AG09309 (cell line): ENCODE measurements at regions not wholly inside any gene's neighbourhood (a gene's known extent, or its start where the extent isn't known, plus 50 kb on each side); places are given as distances from the start of the nearest gene placed in this dataset.
"Not testable (repeated sequence)": the region's sequence is repeated elsewhere in the genome, so short reads cannot be mapped to it uniquely, and the experiment has no call there.

Source experiments
- DNase-seq: peaks from one replicate; pipeline ENCODE4 v3.0.0-alpha.2; 2010; ENCODE audit warnings: low read depth
- H3K4me3 ChIP-seq: 2 replicates; pipeline ENCODE4 v1.5.1; 2011; ENCODE audit warnings: mild to moderate bottlenecking, low read depth, low read length, moderate library complexity; ENCODE audit not compliant: control insufficient read depth
- TF ChIP-seq, protein P1 (sequence below): IDR thresholded peaks from 2 replicates; pipeline ENCODE4 v1.5.1; 2011; ENCODE audit warnings: mild to moderate bottlenecking, low read depth, low read length, inconsistent platforms; ENCODE audit not compliant: insufficient read depth, control insufficient read depth; ENCODE audit errors: missing control alignments

DNA sequence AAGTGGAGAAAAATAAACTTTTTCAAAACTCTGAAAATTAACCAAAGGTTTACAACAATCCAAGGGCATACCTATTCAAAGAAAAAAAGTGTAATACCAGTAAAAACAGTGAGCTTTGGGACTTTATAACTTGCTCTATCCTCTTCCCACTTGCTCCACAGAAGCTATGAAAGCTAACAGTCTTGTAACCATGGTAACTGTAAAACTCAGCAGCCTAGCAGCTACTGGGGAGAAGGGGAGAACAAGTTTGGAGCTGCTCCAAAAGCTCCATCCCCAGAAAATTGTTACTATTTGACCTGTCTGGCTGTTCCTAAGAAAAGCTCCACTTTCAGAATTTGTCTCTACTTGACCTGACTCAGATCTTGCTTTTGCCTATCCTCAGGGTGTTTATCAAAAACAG, 191.5 kb downstream of the OTUD1 start:
- H3K4me3 ChIP-seq, result no peak overlapping the region
- TF ChIP-seq, protein P1, sequence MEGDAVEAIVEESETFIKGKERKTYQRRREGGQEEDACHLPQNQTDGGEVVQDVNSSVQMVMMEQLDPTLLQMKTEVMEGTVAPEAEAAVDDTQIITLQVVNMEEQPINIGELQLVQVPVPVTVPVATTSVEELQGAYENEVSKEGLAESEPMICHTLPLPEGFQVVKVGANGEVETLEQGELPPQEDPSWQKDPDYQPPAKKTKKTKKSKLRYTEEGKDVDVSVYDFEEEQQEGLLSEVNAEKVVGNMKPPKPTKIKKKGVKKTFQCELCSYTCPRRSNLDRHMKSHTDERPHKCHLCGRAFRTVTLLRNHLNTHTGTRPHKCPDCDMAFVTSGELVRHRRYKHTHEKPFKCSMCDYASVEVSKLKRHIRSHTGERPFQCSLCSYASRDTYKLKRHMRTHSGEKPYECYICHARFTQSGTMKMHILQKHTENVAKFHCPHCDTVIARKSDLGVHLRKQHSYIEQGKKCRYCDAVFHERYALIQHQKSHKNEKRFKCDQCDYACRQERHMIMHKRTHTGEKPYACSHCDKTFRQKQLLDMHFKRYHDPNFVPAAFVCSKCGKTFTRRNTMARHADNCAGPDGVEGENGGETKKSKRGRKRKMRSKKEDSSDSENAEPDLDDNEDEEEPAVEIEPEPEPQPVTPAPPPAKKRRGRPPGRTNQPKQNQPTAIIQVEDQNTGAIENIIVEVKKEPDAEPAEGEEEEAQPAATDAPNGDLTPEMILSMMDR, result no peak
- DNase-seq, result no peak

DNA sequence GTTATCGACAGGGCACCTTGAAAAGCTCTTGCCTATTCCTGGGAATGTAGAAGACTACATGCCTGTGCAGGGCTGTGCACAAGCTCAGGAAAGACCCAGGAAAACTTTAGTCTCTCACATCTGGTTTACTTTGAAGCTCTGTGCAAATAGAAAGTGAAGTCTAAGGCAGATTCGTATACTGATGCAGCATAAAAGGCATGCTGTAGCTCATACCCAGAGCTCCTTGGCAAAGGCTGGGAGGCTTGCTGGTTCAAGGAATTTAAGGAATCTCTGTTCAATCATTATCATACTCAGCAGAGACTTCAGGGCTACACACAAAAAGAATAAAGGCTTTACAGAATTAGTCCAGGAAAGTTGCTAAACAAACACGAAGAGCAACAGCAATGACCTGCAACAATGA, 192.0 kb downstream of the OTUD1 start:
- TF ChIP-seq, protein P1, result no peak
- no peak overlapping the region for H3K4me3 ChIP-seq
- DNase-seq, result no peak

DNA sequence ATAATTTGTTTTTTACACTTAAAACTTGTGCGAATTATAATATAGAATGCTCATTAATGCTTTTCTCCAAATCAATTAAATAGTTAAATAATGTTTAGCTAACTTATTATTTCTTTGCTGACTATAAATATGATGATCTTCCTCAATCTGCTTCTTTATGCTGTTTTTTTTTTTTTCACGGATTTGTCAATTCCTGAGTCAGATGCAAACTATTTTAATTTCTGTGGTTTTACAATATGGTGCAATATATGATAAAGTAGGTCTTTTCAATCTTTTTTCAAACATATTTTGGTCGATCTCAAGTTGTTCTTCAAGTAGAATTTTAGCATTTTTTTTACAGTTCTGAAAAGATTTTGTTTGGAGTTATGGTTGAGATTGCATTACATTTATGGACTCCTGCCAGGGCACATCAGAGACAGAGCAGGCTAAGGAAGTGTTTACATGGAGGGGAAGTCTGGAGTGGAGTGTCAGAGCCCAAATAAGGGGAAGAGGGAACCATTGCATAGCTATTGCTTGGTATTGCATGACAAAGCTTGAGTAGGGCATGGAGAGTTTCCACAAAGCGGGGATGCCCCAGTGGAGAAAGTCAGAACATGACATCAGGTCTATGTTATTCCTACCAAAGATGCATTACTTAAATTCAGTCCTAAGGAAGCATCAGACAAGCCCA, 204.4 kb downstream of the OTUD1 start:
- no peak overlapping the region for H3K4me3 ChIP-seq
- TF ChIP-seq, protein P1, result no peak
- DNase-seq, result no peak

DNA sequence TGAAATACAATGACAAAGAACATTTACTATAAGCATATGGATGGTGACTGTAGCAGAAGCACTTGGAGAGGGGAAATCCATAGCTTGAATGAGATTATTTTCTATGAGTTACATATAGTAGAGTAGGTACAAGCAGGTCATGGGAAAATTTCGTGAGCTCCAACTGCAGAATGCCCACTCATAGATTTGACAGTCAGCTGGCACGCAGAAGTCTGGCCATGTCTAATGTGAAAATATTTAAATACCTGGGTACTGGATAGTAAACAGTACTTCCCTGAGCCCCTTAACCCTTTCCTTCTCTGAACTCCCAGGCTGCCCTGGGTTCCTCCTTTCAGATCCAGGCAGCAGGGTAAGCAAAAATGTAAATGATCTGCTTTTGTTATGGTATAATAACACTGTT, 209.7 kb downstream of the OTUD1 start:
- TF ChIP-seq, protein P1, result no peak
- DNase-seq, result no peak
- no peak overlapping the region for H3K4me3 ChIP-seq

DNA sequence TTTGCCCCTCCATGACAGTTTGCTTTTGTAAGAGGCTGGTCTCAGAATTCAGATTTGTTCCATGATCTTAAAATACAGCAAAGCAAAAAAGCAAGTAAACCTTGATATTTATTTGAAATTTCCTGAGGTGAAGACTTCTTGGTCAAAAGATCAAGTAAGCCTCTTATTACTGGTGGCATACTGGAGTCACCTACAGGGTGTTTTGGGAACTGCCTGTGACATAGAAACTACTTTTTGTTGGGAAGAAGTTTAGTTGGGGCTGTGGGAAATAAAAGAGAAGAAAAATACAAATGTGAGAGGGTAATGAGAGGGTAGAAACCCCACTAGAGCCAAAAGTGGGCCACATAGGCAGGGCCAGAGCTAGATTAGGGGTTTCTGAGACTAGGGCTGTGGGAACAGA, 217.9 kb downstream of the OTUD1 start:
- DNase-seq, result no peak
- TF ChIP-seq, protein P1, result no peak
- H3K4me3 ChIP-seq, result no peak overlapping the region

DNA sequence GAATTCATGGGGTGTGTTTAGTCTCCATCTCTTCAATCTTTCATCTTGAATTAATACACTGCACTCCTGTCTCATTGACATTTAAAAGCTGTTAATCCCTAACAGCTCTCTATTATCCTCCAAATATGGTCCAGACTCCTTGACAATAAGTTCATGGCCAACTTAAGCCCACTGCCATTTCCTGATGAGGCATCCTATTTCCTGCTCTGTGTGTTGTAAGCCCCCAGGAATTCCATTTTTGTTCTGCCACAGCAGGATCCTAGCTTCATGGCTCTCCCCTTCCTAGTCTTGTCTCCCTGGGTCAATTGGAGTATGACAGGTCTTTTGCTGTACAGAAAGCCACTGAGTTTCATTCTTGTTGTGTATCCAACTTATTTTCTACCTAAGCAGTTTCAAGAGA, 218.8 kb downstream of the OTUD1 start:
- no peak overlapping the region for H3K4me3 ChIP-seq
- DNase-seq, result no peak
- TF ChIP-seq, protein P1, result no peak

DNA sequence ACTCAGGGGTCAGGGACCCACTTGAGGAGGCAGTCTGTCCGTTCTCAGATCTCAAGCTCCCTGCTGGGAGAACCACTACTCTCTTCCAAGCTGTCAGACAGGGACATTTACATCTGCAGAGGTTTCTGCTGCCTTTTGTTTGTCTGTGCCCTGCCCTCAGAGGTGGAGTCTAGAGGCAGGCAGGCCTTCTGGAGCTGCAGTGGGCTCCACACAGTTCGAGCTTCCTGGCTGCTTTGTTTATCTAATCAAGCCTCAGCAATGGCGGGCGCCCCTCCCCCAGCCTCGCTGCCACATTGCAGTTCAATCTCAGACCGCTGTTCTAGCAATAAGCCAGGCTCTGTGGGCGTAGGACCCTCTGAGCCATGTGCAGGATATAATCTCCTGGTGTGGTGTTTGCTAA, 233.0 kb downstream of the OTUD1 start:
- not testable (repeated sequence) for DNase-seq, H3K4me3 ChIP-seq
